GM12878 (cell line): ENCODE measurements at regions not wholly inside any gene's neighbourhood (a gene's known extent, or its start where the extent isn't known, plus 50 kb on each side); places are given as distances from the start of the nearest gene placed in this dataset.

Experiments
- ATAC-seq: fragments of 200-7000 bp; cut with Tn5 transposase; 3 replicates; pipeline ENCODE4 v1.9.1; 2020; ENCODE audit warnings: mild to moderate bottlenecking, moderate library complexity
- BruUV-seq: library from RNA; stranded (reverse); fragments of 400-500 nt; replicated peaks from 2 replicates; lab custom pipeline; 2021; lab: Mats Ljungman, UMichigan
- CTCF ChIA-PET: fragments of 300-600 bp; sonication (Branson Sonifier 250); formaldehyde crosslinking; extraction: SDS; loops from one replicate; lab custom pipeline; 2021; ENCODE audit warnings: inconsistent platforms; lab: Yijun Ruan, JAX
- POLR2A ChIA-PET: fragments of 350-600 bp; formaldehyde crosslinking; extraction: SDS; loops from one replicate; lab custom pipeline; 2021; ENCODE audit warnings: inconsistent platforms; lab: Charles Lee
- RAD21 ChIA-PET: fragments of 300-600 bp; sonication (Branson Sonifier 250); formaldehyde crosslinking; loops from one replicate; lab custom pipeline; 2023; ENCODE audit warnings: antibody characterized with exemption; ENCODE audit not compliant: unreplicated experiment; lab: Charles Lee
- SMC1A ChIA-PET: fragments of 300-600 bp; sonication (Branson Sonifier 250); formaldehyde crosslinking; loops from one replicate; lab custom pipeline; 2023; ENCODE audit not compliant: unreplicated experiment, uncharacterized antibody; lab: Charles Lee
- DNase-seq: peaks from one replicate; pipeline ENCODE4 v3.0.0-alpha.2; 2011; ENCODE audit warnings: low read depth, low spot score
- FAIRE-seq: peaks from 3 replicates; lab custom pipeline; 2011; peaks lifted over from hg19 to GRCh38; lab: Jason Lieb, UNC
- H2AFZ ChIP-seq: 2 replicates; pipeline ENCODE4 v1.6.0; 2011; ENCODE audit warnings: low read depth, low read length, control low read depth; ENCODE audit not compliant: control insufficient read depth
- H3K27ac ChIP-seq: 2 replicates; pipeline ENCODE4 v1.5.1; 2011; ENCODE audit warnings: control low read depth; ENCODE audit not compliant: control insufficient read depth, insufficient read depth
- H3K27me3 ChIP-seq, 2 experiments: replicated peaks in 1 of 2; 2 replicates each; pipeline versions ENCODE4 v1.6.0 to v1.6.1; 2011; ENCODE audit warnings: low read length in 1 of 2; ENCODE audit not compliant: control insufficient read depth in 2 of 2, insufficient read depth in 2 of 2
- H3K36me3 ChIP-seq, 2 experiments: 2 replicates each; pipeline ENCODE4 v1.5.1; 2011; ENCODE audit warnings: low read length in 1 of 2; ENCODE audit not compliant: control insufficient read depth in 2 of 2, insufficient read depth in 2 of 2
- H3K4me1 ChIP-seq: 2 replicates; pipeline ENCODE4 v1.6.1; 2011; ENCODE audit warnings: mild to moderate bottlenecking, low read length, moderate library complexity, mixed read lengths; ENCODE audit not compliant: control insufficient read depth, insufficient read depth
- H3K4me2 ChIP-seq: 2 replicates; pipeline ENCODE4 v1.6.0; 2011; ENCODE audit warnings: control low read depth; ENCODE audit not compliant: control insufficient read depth, insufficient read depth
- H3K4me3 ChIP-seq: fragments of 200-600 bp; sonication (generic); 2 replicates; pipeline ENCODE4 v1.5.1; 2016
- H3K79me2 ChIP-seq: 2 replicates; pipeline ENCODE4 v1.6.0; 2011; ENCODE audit warnings: low read length; ENCODE audit not compliant: control insufficient read depth, insufficient read depth
- H3K9ac ChIP-seq: 2 replicates; pipeline ENCODE4 v1.8.0; 2011; ENCODE audit warnings: low read length, control low read depth, mixed read lengths; ENCODE audit not compliant: control insufficient read depth, insufficient read depth
- H3K9me3 ChIP-seq: replicated peaks from 3 replicates; pipeline ENCODE4 v1.5.1; 2011; ENCODE audit warnings: mild to moderate bottlenecking, low read length; ENCODE audit not compliant: control insufficient read depth, insufficient read depth
- H4K20me1 ChIP-seq: 2 replicates; pipeline ENCODE4 v1.6.0; 2011; ENCODE audit not compliant: control insufficient read depth, insufficient read depth
- BMI1 ChIP-seq: fragments of 450-650 bp; IDR thresholded peaks from 2 replicates; pipeline ENCODE4 v1.6.1; 2016; ENCODE audit warnings: mild to moderate bottlenecking, moderate library complexity, borderline replicate concordance
- CBX3 ChIP-seq: fragments of 200-600 bp; sonication (generic); IDR thresholded peaks from 2 replicates; pipeline ENCODE4 v1.6.1; 2016; ENCODE audit warnings: low read depth, borderline replicate concordance
- DPF2 ChIP-seq: fragments of 450-650 bp; IDR thresholded peaks from 2 replicates; pipeline ENCODE4 v1.6.1; 2017; ENCODE audit warnings: mild to moderate bottlenecking
- FOXK2 ChIP-seq: fragments of 450-650 bp; IDR thresholded peaks from 2 replicates; pipeline ENCODE4 v1.6.1; 2017; ENCODE audit warnings: mild to moderate bottlenecking, moderate library complexity
- IRF3 ChIP-seq: fragments of 450-650 bp; IDR thresholded peaks from 2 replicates; pipeline ENCODE4 v1.6.1; 2014; ENCODE audit warnings: mild to moderate bottlenecking
- JUND ChIP-seq: IDR thresholded peaks from 2 replicates; pipeline ENCODE4 v1.6.1; 2012; ENCODE audit warnings: low read depth, mild to moderate bottlenecking, low read length, improper control_type of control experiment, moderate library complexity
- KLF5 ChIP-seq: fragments of 450-650 bp; IDR thresholded peaks from 2 replicates; pipeline ENCODE4 v1.6.1; 2014; ENCODE audit warnings: mild to moderate bottlenecking; ENCODE audit not compliant: partially characterized antibody
- NKRF ChIP-seq: fragments of 450-650 bp; conservative IDR thresholded peaks from 2 replicates; pipeline ENCODE4 v1.6.1; 2017; ENCODE audit warnings: mild to moderate bottlenecking, moderate library complexity
- RELB ChIP-seq: fragments of 450-650 bp; IDR thresholded peaks from 2 replicates; pipeline ENCODE4 v1.6.1; 2017; ENCODE audit warnings: low read depth, mild to moderate bottlenecking, moderate library complexity
- SIX5 ChIP-seq: IDR thresholded peaks from 2 replicates; pipeline ENCODE4 v1.6.1; 2011; ENCODE audit warnings: mild to moderate bottlenecking, low read depth, low read length, moderate library complexity; ENCODE audit not compliant: severe bottlenecking
- TCF7 ChIP-seq: IDR thresholded peaks from 2 replicates; pipeline ENCODE4 v1.6.1; 2014; ENCODE audit warnings: antibody characterized with exemption, borderline replicate concordance
- ZNF687 ChIP-seq: fragments of 450-650 bp; IDR thresholded peaks from 2 replicates; pipeline ENCODE4 v1.6.1; 2017; ENCODE audit warnings: mild to moderate bottlenecking, moderate library complexity
- WGBS: methylation state at CpG from one replicate; pipeline ENCODE4 v1.1.6; 2016; ENCODE audit warnings: low lambda C conversion rate; ENCODE audit not compliant: insufficient replicate concordance, insufficient coverage; ENCODE audit errors: missing lambda C conversion rate; 5-methylcytosine and 5-hydroxymethylcytosine counted together
- in situ Hi-C: fragments of 300-500 bp; cut with MboI; formaldehyde crosslinking; loops from 9 replicates; pipeline ENCODE4 v1.14.3; 2018; ENCODE audit warnings: mixed read lengths
- intact Hi-C: fragments of 100-400 bp; cut with micrococcal nuclease; formaldehyde crosslinking; loops from one replicate; pipeline ENCODE4 v1.14.2; 2022; ENCODE audit not compliant: unreplicated experiment

GRCh38 chr11:134544095-134544815 lies 132.2 kb upstream of the B3GAT1 start:
- ATAC-seq (no peak), DNase-seq (no peak), FAIRE-seq (no peak)
- Histone ChIP-seq H3K36me3 (no peaks in the 10 kb centered on the region), H3K4me3 (no peak overlapping the region), H2AFZ (no peak overlapping the region), H3K4me1 (no peaks in the 10 kb centered on the region), H3K27me3 (no peaks in the 10 kb centered on the region), H3K4me2 (no peak overlapping the region), H4K20me1 (no peaks in the 10 kb centered on the region), H3K9ac (no peak overlapping the region), H3K27ac (no peak overlapping the region), H3K79me2 (no peaks in the 10 kb centered on the region), H3K9me3 (no peaks in the 10 kb centered on the region)
- WGBS, result 48% methylated on average over 14 of the region's 14 CpGs
- CTCF ChIA-PET, result no interaction called here
- TF ChIP-seq IRF3 (no peak), CBX3 (no peak), BMI1 (no peak), TCF7 (no peak), FOXK2 (no peak), NKRF (no peak), JUND (no peak), KLF5 (no peak), DPF2 (no peak), RELB (no peak), ZNF687 (no peak), SIX5 (no peak)
- intact Hi-C loops (no loop called here), in situ Hi-C loops (no loop called here)
- SMC1A ChIA-PET, result no interaction called here
- no TSS peak for BruUV-seq
- POLR2A ChIA-PET, result no interaction called here
- RAD21 ChIA-PET, result no interaction called here
